ENCODE measurements at regions not wholly inside any gene's neighbourhood (a gene's known extent, or its start where the extent isn't known, plus 50 kb on each side); places are given as distances from the start of the nearest gene placed in this dataset.

DNA sequence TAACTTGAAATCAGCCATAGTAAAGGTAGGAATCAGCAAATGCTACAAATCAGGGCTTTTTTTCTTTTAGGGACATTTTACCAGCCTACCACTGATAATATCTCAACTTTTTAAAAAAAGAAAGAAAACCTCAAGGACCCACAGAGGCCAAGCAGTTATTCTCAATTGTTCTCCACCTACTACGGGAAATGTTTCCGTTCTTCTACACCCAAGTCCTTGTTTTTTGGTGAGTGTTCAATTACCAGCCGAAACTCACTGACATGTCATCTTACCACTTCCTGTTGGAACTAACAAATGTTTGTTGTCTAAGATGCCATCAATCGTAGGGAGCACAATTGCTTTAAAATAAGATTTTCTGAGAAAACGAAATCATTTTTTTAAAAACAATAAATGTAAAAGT is 50.2 kb upstream of the CDK1 start:
- no peak for DNase-seq (ENCODE audit: low read depth, low spot score)

DNA sequence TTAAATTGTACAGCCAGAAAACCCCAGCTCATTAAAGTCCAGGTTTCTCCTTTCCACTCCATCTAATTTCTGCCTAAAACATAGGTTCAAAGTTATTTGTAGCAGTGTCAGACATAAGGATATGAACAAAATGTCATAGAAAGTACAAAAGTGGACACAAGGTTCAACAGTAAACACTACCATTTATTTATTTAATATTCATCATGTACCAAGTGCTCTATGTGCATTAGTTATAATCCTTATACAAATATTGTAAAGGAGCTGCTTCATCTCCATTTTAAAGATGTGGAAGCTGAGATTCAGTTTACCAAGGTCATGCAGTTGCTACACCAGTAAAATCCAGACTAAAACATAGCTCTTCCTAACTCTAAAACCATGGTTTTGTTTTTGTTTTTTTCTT is 52.0 kb upstream of the CDK1 start:
- DNase-seq (ENCODE audit: low read depth, low spot score), result no peak

DNA sequence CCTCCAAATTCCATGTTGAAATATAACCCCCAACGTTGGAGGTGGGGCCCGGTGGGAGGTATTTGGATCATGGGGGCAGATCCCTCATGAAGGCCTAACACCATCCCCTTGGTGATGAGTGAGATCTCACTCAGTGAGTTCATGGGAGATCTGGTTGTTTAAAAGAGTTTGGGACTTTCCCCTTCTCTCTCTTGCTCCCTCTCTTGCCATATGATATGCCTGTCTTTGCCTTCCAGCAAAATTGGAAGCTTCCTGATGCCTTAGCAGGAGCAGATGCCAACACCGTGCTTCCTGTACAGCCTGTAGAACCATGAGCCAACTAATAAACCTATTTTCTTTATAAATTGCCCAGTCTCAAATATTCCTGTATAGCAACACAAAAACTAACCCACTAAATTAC is 55.7 kb upstream of the CDK1 start:
- no peak for DNase-seq (ENCODE audit: low read depth, low spot score)

DNA sequence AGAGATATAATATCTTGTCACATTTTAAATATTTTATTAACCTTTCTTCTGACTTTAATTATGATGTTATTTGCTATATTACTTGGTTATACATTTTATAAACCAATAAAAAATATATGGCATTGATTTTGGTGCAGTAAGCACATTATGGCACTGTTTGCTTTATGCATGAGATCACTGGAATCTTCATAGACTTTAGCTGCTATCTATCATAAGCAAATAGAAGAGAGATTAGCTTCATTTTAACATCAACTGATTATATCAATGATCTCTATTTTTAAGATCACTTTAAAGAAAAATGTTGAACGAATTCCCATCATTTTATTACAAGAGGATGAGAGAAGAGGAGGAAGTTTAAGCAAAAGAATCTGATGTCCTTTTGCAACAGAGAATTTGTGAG is 58.6 kb upstream of the CDK1 start:
- DNase-seq (ENCODE audit: low read depth, low spot score), result no peak

DNA sequence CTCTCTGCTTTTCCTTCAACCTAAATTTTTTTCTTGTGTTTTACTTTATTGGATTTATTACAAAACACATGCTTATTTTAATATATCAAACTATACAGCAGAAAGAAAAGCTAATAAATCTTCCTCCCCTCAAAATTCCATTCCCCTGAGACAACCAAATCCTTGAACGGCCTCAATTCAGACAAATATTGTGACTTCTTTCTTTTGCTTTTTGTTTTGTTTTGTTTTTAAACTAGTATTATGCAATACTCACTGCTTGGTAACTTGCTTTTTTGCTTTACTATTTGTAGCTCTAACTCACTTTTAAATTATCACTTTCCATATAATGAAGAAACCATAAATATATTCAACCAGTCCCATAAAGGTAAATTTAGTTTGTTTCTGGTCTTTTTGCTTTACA is 59.4 kb upstream of the CDK1 start:
- DNase-seq (ENCODE audit: low read depth, low spot score), result no peak

DNA sequence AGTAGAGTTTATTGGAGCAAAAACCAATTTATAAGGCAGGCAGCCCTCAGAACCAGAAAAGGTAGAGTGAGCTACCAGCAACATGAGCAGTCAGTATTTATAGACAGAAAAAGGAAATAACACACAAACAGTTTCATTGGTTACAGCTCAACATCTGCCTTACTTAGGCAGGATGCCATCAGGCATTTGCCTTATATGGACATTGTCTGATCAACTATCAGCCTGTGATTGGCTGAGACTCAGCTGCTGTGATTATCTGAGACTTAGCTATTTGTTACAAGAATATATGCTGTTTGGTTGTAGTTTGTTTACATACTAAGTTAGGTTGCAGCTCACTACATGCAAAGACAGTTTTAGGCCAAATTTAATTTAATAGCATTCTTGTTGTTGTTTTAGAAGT is 60.4 kb upstream of the CDK1 start:
- DNase-seq (ENCODE audit: low read depth, low spot score), result no peak

DNA sequence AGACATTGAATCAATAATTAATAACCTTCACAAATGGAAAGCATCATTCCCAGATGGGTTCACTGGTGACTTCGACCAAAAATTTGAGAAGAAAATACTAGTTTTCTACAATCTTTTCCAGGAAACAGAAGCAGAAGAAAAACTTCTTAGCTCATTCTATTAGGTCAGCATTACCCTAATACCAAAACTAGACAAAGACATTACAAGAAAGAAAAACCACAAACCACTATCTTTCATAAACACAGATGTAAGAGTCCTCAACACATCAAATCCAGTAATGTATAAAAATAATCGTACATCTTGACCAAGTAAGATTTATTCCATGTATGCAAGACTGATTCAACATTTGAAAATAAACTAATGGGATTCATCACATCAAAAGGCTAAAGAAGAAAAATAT is 64.0 kb upstream of the CDK1 start:
- DNase-seq (ENCODE audit: low read depth, low spot score), result no peak

DNA sequence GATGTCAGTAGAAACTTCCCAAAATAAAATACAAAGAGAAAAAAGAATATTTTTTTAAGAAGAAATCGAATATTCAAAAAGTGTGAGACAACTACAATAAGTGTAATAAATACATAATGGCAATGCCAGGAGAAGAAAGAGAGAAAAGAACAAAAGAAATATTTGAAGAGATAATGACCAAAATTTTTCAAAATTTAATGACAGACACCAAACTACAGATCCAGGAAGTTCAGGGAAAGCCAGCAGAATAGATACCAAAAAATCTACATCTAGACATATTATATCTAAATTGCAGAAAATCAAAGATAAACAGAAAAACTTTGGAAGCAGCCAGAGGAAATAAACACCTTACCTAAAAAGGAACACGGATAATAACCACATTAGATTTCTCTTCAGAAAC is 66.8 kb upstream of the CDK1 start:
- DNase-seq (ENCODE audit: low read depth, low spot score), result no peak

DNA sequence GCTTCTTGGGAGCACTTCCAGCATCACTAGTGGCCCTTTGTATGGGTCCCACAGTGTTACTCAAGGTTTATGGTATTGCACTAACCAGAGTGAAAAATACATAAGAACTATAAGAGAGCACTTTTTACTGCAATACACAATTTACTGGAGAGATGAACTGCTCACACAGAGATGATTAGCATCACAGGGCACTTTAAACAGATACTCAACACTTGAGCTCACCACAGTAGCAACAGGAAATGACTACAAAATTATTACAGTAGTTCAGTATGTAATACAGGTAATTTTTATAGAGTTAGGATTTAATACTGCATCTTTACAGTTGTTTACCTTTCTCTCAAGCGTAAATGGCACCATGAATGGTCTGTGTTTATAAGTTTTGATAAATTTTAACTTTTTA is 68.2 kb upstream of the CDK1 start:
- no peak for DNase-seq (ENCODE audit: low read depth, low spot score)

DNA sequence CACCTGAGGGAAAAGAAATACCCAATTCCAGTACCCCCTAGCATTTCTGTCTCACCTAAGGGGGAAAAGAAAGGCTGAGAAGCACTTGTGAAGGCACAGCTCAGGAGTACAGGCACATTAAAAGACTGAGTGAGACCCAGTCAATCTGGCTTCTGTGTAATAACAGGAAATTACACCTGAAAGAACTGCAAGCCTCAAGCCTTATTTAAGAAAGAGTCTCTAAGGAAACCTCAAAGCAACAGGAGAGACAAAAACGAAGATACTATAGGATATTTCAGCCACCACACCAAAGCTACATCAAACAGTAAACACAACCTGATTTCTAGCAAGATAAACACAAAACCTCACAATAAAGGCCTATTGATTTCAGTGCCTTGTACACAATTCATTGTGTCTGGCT is 69.6 kb upstream of the CDK1 start:
- DNase-seq (ENCODE audit: low read depth, low spot score), result no peak

DNA sequence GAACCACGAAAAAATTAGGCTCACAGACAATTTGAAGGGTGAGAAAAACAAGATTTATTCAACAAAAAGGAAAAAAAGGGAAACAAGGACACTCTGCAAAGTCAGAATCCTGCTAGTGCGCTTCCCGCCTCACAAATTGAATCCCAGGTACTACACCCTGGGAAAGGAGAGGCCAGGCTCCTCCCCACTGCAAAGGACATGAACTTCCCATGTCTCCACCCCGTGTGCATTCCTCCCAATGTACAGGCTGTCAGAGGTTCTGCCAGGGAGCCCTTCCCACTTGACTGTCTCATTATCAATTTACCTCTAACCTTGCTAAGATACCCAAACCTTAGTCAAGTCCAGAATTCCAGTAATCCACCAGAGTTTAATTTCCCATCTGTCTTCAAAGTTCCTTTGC is 70.4 kb upstream of the CDK1 start:
- no peak for DNase-seq (ENCODE audit: low read depth, low spot score)

DNA sequence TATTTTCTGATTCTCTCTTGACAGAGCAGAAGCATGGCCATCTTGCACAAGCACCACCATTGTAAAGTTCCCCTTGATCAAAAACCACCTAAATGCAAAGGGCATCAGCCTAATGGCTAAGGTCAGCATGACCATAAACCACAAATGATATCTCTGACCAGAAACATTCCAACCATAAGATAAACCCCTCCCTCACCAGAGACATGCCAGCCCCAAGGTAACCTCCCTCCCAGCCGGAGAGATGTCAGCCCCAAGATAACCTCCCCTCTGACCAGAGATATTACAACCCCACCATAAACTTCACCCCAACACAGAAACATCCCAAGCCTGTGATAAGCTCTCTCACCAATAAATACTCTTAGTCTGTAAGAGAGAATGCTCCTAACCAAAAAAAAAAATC is 72.1 kb upstream of the CDK1 start:
- no peak for DNase-seq (ENCODE audit: low read depth, low spot score)

DNA sequence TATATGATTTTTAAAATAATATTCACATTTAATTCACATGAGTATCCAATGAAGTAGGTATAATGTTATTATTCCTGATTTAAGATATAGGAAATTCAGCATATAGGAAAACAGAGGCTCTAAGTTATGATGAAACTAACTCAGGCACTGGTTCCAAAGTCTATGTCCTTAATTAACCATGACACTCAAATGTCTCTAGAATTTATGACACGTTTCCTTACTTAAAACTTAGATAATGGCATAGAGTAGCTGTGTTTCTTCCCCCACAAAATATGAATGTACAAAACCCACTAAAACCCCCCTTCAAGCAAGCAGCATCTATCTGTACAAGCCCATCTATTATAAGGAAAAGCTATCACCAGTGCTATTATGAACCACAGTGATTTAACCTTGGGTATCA is 72.9 kb upstream of the CDK1 start:
- DNase-seq (ENCODE audit: low read depth, low spot score), result no peak

DNA sequence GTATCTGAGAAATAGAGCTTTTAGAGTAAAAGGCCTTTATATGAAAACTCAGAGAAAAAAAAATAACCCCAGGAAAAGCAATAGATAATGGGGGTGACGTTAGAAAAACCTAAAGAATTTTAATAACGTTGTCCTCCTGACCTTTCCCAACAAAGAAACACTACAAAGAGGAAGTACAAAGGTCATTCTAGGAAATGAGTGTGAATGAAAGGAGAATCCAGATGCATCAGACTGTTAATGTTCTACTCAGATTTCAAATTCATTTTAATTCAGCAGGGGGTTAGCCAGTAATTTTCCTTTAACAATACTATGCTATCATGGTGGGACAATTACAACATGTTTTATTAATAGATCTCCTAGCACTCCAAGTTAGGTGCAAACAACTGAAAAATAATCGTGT is 73.8 kb upstream of the CDK1 start:
- no peak for DNase-seq (ENCODE audit: low read depth, low spot score)

DNA sequence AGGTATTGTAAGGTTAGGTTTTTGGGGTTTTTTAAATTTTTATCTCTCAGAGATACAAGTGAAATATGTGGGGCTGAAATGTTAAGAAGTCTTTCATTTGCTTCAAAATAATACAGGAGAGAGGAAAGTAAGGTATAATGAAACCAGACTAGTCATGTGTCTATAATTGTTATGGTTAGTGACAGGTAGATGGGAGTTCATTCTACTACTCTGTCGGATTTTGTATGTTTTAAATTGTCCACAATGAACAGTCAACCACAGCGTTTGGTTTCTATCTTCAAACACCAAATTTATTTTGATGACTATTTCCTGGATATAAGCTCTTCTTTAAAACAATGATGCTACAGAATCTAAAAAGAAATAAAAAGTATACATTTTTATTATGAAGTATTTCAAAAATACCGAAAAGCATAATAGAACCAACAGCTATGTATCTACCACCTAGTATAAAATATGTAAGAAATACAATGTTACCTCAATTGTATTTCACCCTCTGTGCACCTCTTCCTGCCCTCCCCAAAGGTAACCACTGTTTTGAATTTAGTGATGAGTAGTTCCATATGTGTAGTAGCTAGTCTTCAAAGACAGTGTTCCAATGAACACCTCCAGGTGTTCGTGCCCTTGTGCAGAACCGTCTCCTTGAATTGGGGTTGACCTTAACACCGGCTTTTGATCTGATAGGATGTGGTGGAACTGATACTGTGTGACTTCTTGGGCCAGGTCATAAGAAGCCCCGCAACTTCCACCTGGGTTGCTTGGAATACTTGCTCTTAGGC is 74.8 kb upstream of the CDK1 start:
- DNase-seq (ENCODE audit: low read depth, low spot score), result no peak

DNA sequence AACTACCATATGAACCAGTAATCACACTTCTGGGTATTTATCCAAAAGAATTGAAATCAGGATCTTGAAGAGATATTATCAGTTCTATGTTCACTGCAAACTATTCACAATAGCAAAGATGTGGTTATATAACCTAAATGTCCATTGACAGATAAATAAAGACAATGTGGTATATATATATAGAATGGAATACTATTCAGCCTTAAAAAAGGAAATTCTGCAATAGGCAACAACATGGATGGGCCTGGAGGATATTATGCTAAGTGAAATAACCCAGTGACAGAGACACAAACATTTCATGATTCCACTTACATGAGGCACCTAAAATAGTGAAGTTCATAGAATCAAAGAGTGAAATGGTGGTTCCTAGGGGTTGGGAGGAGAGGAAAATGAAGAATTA is 90.6 kb upstream of the CDK1 start:
- no peak for DNase-seq (ENCODE audit: low read depth, low spot score)

DNA sequence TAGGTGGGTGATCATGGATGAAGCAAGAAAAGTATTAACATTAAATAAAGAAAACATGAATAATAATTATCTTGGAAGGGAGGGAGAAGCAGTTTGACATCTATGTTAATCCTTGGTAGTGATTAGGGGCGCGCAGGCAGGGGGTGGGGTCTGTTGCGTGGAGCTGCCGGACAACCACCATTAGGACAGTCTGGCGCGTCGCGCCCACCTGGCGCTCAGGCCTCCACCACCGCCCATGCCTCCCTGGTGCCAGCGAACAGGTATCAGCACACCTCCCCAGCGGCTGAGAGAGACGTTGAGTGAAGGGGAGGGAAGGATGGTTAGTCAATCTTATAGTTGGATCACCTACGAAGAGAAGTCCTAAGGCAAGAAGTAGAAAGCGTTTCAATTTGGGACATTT is 94.2 kb upstream of the CDK1 start:
- no peak for DNase-seq (ENCODE audit: low read depth, low spot score)

DNA sequence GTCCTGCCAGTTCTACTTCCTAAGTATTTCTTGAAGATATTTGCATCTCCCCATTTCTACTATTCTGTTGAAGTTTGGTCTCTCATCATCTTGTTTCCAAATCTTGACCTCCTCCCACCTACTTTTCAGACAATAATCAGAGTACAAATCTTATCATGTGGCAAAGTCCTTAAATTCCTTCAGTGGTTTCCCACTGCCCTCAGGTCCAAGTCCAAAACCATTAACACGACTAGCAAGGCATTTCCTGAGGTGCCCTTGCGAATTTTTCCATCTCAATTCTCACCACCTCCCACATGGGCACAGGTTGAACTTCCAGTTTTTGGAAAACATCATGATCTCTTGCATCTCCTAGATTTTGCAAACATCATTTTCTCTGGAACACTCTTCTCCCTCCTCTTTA is 97.2 kb upstream of the CDK1 start:
- no peak for DNase-seq (ENCODE audit: low read depth, low spot score)

DNA sequence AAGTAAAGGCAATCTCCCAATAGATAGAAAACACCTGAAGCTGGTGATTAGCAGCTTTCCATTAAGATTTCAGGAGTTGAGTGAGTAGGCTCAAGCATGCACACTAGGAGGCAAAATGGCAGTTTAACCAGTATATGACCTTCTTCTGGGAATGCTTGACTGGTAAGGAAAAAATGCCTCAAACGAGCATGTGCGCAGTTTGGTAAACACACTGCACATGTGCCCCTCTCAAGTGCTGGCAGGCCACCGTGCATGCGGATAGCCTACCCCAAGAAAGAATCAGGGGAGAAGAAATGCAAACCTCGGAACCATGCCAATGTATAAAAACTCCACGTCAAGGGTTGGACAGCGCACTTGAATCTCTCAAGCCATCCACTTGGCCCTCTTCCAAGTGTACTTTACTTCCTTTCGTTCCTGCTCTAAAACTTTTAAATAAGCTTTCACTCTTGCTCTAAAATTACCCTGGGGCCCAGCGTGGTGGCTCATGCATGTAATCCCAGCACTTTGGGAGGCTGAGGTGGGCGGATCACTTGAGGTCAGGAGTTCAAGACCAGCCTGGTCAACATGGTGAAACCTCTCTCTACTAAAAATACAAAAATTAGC is 98.8 kb upstream of the CDK1 start:
- DNase-seq (ENCODE audit: low read depth, low spot score), result no peak

DNA sequence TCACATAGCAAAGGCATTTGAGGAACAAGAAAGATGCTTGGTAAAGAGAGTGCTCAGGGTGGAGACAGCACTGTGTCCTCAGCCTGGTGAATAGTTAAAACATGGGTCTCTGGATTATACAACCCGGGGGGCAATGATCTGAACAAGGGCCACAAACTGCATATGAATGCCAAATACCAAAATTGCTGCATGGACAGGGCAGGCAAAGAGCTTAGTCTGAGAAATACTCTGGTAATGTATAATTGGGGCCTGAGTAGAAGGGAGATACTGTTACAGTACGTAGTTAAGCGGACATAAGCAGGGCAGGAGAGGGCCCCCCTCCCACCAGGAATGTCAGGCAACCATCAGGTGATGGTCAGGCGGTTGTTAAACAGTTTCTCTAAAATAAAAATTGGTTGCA is 99.3 kb upstream of the CDK1 start:
- no peak for DNase-seq (ENCODE audit: low read depth, low spot score)

DNA sequence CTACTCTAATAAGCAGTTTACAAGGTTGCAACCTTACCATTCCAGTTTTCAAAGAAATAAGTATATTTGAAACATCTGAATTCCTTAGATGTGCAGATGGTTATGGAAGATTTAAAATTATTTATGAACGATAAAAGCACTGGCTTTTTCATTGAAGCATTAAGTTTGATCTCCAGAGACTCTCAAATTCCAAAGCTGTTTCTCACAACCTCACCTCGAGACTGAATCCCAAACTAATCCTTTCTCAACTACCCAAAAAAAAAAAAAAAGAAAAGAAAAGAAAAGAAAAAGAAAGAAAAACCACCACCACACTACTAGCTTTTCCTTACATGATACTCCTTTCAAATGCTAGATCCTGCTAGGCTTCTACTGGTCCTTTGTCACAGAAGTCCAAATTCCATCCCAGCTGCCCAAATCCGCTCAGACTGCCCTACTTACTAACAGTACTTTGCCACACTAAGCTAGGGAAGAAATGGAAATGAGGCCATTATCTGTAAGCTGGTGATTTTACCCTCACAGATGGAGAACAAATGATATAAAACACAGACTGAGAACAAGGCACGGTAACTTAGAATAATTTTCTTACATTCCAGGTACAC is 100.6 kb upstream of the CDK1 start:
- no peak for DNase-seq (ENCODE audit: low read depth, low spot score)

DNA sequence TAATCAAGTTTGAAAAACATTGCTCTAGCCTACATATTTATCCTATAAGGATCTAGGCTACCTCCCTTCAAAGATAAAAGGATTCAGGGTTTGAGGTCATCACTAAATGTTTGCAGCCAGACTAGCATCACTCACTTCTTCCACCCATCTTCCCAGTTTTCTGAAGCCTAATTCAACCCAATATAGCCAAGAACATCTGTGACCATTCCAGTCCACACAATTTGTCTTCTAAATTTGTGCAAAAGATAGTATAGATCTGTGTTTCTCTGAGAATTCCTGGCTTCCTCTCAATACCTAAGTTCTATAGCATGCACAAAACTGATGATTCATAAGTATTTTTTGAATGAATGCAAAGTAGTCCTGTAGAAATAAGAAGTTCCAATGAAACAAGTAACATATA is 103.0 kb upstream of the CDK1 start:
- no peak for DNase-seq (ENCODE audit: low read depth, low spot score)

DNA sequence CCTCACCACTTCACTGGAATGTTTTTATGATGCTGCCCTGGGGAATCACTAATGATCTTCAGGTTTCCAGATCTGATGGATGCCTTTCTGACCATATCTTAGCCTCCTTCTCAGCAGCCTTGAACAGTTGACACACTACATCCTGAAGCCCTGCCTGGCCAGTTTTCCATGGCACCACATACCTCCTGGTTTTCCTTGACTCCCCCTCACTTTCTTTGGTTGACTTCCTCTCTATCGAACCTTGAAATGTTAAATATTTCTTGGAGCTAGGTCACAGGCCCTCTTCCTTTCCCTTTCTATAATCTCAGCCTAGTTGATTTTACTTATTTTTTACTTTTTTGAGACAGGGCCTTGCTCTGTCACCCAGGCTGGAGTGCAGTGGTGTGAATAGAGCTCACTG is 108.8 kb upstream of the CDK1 start:
- DNase-seq (ENCODE audit: low read depth, low spot score), result peak; percentile 14

DNA sequence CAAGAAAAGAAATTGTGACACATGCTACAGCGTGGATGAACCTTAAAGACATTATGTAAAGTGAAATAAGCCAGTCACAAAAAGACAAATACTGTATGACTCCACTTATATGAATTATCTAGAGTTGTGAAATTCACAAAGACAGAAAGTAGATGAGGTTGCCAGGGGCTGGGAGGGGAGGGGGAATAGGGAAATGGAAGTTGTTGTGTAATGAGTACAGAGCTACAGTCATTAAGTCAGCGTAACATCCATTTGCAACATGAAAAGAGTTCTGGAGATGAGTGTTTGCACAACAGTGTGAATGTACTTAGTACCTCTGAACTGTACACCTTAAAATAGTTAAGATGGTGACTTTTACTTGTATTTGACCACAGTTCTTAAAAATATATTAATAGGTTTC is 112.1 kb upstream of the CDK1 start:
- DNase-seq (ENCODE audit: low read depth, low spot score), result no peak

Data from ELF-1 (cell line).